Loucy (cell line): ENCODE measurements at regions not wholly inside any gene's neighbourhood (a gene's known extent, or its start where the extent isn't known, plus 50 kb on each side); places are given as distances from the start of the nearest gene placed in this dataset.

Experiments
- H2AFZ ChIP-seq: fragments of 200-600 bp; sonication (generic); 2 replicates; pipeline ENCODE4 v1.6.0; 2016; ENCODE audit warnings: antibody characterized with exemption, mild to moderate bottlenecking, low read length, moderate library complexity
- H3F3A ChIP-seq: fragments of 200-600 bp; 2 replicates; pipeline ENCODE4 v1.6.0; 2016; ENCODE audit warnings: antibody characterized with exemption, low read depth, mild to moderate bottlenecking
- H3K27me3 ChIP-seq: fragments of 200-600 bp; sonication (generic); 2 replicates; pipeline ENCODE4 v1.6.1; 2014; ENCODE audit warnings: low read length, mild to moderate bottlenecking; ENCODE audit not compliant: insufficient read depth, poor library complexity, severe bottlenecking
- H3K36me3 ChIP-seq: fragments of 200-600 bp; sonication (generic); 2 replicates; pipeline ENCODE4 v1.6.1; 2016; ENCODE audit warnings: low read length; ENCODE audit not compliant: insufficient read depth
- H3K4me1 ChIP-seq: fragments of 200-600 bp; sonication (generic); 2 replicates; pipeline ENCODE4 v1.5.1; 2014; ENCODE audit warnings: low read length, mild to moderate bottlenecking; ENCODE audit not compliant: insufficient read depth, poor library complexity, severe bottlenecking
- H3K4me2 ChIP-seq: fragments of 200-600 bp; sonication (generic); 2 replicates; pipeline ENCODE4 v1.6.0; 2014; ENCODE audit warnings: antibody characterized with exemption, low read length, low read depth, mild to moderate bottlenecking; ENCODE audit not compliant: poor library complexity, severe bottlenecking
- H3K4me3 ChIP-seq: fragments of 200-600 bp; sonication (generic); 2 replicates; pipeline ENCODE4 v1.5.1; 2014; ENCODE audit warnings: low read length, mild to moderate bottlenecking, mixed read lengths; ENCODE audit not compliant: poor library complexity, severe bottlenecking
- H3K79me2 ChIP-seq: fragments of 200-600 bp; sonication (generic); 2 replicates; pipeline ENCODE4 v1.6.1; 2014; ENCODE audit warnings: low read length; ENCODE audit not compliant: insufficient read depth
- H3K9ac ChIP-seq: fragments of 200-600 bp; sonication (generic); 2 replicates; pipeline ENCODE4 v1.6.0; 2014; ENCODE audit warnings: mild to moderate bottlenecking, low read depth, low read length, moderate library complexity; ENCODE audit not compliant: poor library complexity, severe bottlenecking
- H3K9me2 ChIP-seq: fragments of 200-600 bp; sonication (generic); replicated peaks from 2 replicates; pipeline ENCODE4 v1.6.1; 2016; ENCODE audit warnings: low read depth, low read length, mixed read lengths
- H3K9me3 ChIP-seq: fragments of 200-600 bp; sonication (generic); 2 replicates; pipeline ENCODE4 v1.6.1; 2014; ENCODE audit warnings: mild to moderate bottlenecking, antibody characterized with exemption, low read length, low read depth; ENCODE audit not compliant: insufficient read depth
- H4K20me1 ChIP-seq: fragments of 200-600 bp; sonication (generic); 2 replicates; pipeline ENCODE4 v1.6.0; 2014; ENCODE audit warnings: antibody characterized with exemption, low read length, mild to moderate bottlenecking; ENCODE audit not compliant: insufficient read depth, poor library complexity, severe bottlenecking
- EZH2phosphoT487 ChIP-seq: fragments of 200-600 bp; IDR thresholded peaks from 2 replicates; pipeline ENCODE4 v1.6.1; 2018; ENCODE audit warnings: antibody characterized with exemption, mild to moderate bottlenecking, moderate library complexity, borderline replicate concordance
- TF ChIP-seq, protein P1 (sequence below): fragments of 200-600 bp; sonication (generic); conservative IDR thresholded peaks from 2 replicates; pipeline ENCODE4 v1.5.1; 2014; ENCODE audit warnings: mild to moderate bottlenecking, antibody characterized with exemption, low read length

DNA sequence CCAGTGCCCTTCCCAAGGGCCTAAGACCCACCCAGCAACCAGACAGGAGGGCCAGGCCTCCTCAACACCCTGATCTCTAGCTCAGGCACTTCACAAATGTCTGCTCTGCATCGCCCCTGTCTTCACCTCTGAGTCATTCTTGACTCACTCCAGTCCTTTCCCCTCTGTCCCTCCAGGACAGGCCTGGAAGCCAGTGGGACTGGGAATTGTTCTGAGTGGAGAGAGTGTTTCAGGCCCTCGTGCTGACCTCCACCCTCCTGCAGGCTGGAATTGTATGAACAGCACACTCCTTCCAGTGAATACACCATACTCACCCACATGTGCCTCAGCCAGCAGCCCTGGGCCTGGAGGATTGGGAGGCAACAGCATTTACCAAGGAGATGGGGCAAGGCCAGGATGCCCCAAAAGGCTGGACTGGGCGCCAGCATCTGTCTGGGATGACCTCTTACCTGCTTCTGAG lies 304.2 kb downstream of the CYP26B1 start:
- H3K9ac ChIP-seq, result no peak overlapping the region
- no peaks in the 10 kb centered on the region for H3K9me2 ChIP-seq
- no peak overlapping the region for H3K4me3 ChIP-seq
- H3K79me2 ChIP-seq, result no peaks in the 10 kb centered on the region
- no peaks in the 10 kb centered on the region for H3K9me3 ChIP-seq
- H3K4me1 ChIP-seq, result no peaks in the 10 kb centered on the region
- H4K20me1 ChIP-seq, result no peaks in the 10 kb centered on the region
- H3K36me3 ChIP-seq, result no peaks in the 10 kb centered on the region
- no peaks in the 10 kb centered on the region for H3K27me3 ChIP-seq
- no peak overlapping the region for H2AFZ ChIP-seq
- no peaks in the 10 kb centered on the region for H3F3A ChIP-seq
- TF ChIP-seq EZH2phosphoT487, result no peak
- TF ChIP-seq, protein P1, sequence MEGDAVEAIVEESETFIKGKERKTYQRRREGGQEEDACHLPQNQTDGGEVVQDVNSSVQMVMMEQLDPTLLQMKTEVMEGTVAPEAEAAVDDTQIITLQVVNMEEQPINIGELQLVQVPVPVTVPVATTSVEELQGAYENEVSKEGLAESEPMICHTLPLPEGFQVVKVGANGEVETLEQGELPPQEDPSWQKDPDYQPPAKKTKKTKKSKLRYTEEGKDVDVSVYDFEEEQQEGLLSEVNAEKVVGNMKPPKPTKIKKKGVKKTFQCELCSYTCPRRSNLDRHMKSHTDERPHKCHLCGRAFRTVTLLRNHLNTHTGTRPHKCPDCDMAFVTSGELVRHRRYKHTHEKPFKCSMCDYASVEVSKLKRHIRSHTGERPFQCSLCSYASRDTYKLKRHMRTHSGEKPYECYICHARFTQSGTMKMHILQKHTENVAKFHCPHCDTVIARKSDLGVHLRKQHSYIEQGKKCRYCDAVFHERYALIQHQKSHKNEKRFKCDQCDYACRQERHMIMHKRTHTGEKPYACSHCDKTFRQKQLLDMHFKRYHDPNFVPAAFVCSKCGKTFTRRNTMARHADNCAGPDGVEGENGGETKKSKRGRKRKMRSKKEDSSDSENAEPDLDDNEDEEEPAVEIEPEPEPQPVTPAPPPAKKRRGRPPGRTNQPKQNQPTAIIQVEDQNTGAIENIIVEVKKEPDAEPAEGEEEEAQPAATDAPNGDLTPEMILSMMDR, result no peak
- H3K4me2 ChIP-seq, result no peak overlapping the region

DNA sequence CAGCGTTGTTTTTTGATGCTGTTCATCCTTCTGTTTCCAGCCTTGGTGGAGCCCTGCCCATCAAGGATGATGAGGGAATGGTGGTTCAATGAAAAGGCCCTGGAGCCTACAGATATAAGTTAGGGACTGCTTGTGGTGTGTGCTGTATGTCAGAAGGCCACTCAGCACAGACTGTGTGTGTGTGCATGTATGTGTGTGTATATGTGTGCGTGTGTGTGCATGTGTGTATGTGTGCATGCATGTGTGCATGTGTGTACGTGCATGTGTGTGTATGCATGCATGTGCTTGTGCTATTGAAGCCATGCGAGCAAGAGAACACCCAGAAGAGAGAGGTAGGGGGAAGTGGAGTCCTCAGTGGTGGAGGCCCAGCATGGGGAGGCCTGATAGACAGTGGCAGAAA lies 304.9 kb downstream of the CYP26B1 start:
- no peaks in the 10 kb centered on the region for H3K4me1 ChIP-seq
- H3K36me3 ChIP-seq, result no peaks in the 10 kb centered on the region
- no peaks in the 10 kb centered on the region for H3K9me3 ChIP-seq
- no peak overlapping the region for H3K4me2 ChIP-seq
- H3K79me2 ChIP-seq, result no peaks in the 10 kb centered on the region
- H3K9ac ChIP-seq, result no peak overlapping the region
- H3K9me2 ChIP-seq, result no peaks in the 10 kb centered on the region
- H4K20me1 ChIP-seq, result no peaks in the 10 kb centered on the region
- no peaks in the 10 kb centered on the region for H3F3A ChIP-seq
- H3K4me3 ChIP-seq, result no peak overlapping the region
- H2AFZ ChIP-seq, result no peak overlapping the region
- no peak for TF ChIP-seq EZH2phosphoT487
- TF ChIP-seq, protein P1, result no peak
- no peaks in the 10 kb centered on the region for H3K27me3 ChIP-seq

- Histone ChIP-seq H3K9me3 (no peaks in the 10 kb centered on the region), H2AFZ (no peak overlapping the region), H3K9me2 (no peaks in the 10 kb centered on the region), H3K36me3 (no peaks in the 10 kb centered on the region), H3K4me2 (no peak overlapping the region), H3K4me3 (no peak overlapping the region), H3K4me1 (no peaks in the 10 kb centered on the region), H3K9ac (no peak overlapping the region), H3K79me2 (no peaks in the 10 kb centered on the region), H3K27me3 (no peaks in the 10 kb centered on the region), H3F3A (no peaks in the 10 kb centered on the region), H4K20me1 (no peaks in the 10 kb centered on the region)
- TF ChIP-seq, protein P1, result no peak
- no peak for TF ChIP-seq EZH2phosphoT487
Observed at GRCh38 chr2:71839826-71840225, 307.8 kb downstream of the CYP26B1 start.
